A549 (cell line): ENCODE measurements at regions not wholly inside any gene's neighbourhood (a gene's known extent, or its start where the extent isn't known, plus 50 kb on each side); places are given as distances from the start of the nearest gene placed in this dataset.

Experiments used
- CEBPB ChIP-seq, 2 experiments: fragments of >200 bp in 1 of 2; sonication (Bioruptor Twin) in 1 of 2; formaldehyde crosslinking in 1 of 2; IDR thresholded peaks; 2 replicates each; pipeline ENCODE4 v1.6.1; 2012 to 2016
- CTCF ChIP-seq: fragments of >200 bp; sonication (Bioruptor Twin); formaldehyde crosslinking; IDR thresholded peaks from 3 replicates; pipeline ENCODE4 v1.5.1; 2016
- TF ChIP-seq, protein P1 (sequence below): IDR thresholded peaks from 2 replicates; pipeline ENCODE4 v1.6.1; 2012

GRCh38 chr2:181348107-181348837 is 108.9 kb upstream of the ITGA4 start:
- TF ChIP-seq CEBPB (IDR thresholded peaks at IDR 0.05) (no peak), CTCF (no peak)
- TF ChIP-seq, protein P1, sequence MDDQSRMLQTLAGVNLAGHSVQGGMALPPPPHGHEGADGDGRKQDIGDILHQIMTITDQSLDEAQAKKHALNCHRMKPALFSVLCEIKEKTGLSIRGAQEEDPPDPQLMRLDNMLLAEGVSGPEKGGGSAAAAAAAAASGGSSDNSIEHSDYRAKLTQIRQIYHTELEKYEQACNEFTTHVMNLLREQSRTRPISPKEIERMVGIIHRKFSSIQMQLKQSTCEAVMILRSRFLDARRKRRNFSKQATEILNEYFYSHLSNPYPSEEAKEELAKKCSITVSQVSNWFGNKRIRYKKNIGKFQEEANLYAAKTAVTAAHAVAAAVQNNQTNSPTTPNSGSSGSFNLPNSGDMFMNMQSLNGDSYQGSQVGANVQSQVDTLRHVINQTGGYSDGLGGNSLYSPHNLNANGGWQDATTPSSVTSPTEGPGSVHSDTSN, result no peak
